Panc1 (cell line): ENCODE measurements at regions not wholly inside any gene's neighbourhood (a gene's known extent, or its start where the extent isn't known, plus 50 kb on each side); places are given as distances from the start of the nearest gene placed in this dataset.

Source experiments
- POLR2AphosphoS5 ChIP-seq: IDR thresholded peaks from 2 replicates; pipeline ENCODE4 v1.6.1; 2012; ENCODE audit warnings: mild to moderate bottlenecking, low read depth, low read length, moderate library complexity
- TF ChIP-seq, protein P1 (sequence below): fragments of 450-650 bp; IDR thresholded peaks from 2 replicates; pipeline ENCODE4 v1.5.1; 2017; ENCODE audit warnings: mild to moderate bottlenecking

DNA sequence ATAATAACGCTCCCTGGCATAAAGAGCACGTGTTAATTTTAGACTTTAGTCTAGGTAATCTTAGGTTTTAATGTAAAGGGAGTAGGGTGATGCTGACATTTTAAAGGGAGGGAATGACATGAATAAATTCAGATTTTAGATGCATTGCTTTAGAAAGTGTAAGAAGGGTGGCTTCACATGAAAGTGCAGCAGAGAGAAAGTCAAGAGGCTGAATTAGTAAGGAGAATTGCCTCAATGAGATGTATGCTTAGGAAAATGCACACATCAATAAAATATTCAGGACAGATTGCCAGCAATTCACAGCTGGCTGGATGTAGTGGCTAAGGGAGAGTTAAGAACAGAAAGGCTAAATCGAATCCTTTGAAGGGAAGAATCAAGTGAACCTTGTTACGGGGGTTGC, 165.5 kb upstream of the CDH19 start:
- TF ChIP-seq, protein P1, sequence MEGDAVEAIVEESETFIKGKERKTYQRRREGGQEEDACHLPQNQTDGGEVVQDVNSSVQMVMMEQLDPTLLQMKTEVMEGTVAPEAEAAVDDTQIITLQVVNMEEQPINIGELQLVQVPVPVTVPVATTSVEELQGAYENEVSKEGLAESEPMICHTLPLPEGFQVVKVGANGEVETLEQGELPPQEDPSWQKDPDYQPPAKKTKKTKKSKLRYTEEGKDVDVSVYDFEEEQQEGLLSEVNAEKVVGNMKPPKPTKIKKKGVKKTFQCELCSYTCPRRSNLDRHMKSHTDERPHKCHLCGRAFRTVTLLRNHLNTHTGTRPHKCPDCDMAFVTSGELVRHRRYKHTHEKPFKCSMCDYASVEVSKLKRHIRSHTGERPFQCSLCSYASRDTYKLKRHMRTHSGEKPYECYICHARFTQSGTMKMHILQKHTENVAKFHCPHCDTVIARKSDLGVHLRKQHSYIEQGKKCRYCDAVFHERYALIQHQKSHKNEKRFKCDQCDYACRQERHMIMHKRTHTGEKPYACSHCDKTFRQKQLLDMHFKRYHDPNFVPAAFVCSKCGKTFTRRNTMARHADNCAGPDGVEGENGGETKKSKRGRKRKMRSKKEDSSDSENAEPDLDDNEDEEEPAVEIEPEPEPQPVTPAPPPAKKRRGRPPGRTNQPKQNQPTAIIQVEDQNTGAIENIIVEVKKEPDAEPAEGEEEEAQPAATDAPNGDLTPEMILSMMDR: no peak
- no peak for TF ChIP-seq POLR2AphosphoS5
